ENCODE measurements at regions not wholly inside any gene's neighbourhood (a gene's known extent, or its start where the extent isn't known, plus 50 kb on each side); places are given as distances from the start of the nearest gene placed in this dataset.

DNA sequence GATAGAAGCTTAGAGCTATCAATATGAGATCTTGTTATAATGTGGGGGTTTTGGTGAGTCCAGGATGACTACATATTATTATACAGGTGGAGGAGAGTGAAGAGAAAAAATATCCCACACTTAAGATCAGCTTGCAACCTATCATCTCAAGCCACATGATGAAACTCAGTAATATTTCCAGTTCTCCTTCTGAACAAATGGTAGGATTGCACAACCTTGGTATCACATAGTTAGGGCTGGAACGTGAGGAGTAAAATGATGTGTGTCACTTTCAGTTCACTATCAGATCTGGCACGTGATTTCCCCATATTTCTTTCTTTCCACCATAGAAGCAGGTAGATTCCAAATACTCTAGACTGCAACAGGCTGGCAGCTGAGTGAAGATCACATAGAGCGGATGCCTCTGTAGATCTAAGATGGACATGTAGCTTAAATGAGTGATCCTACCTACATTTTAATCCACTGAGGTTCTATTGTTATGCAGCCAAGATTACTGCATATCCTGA, 150.6 kb upstream of the ANKRD50 start:
- H3K4me3 ChIP-seq (ENCODE audit: control insufficient read depth, low read depth, low read length), result no peak overlapping the region
- TF ChIP-seq, protein P1, sequence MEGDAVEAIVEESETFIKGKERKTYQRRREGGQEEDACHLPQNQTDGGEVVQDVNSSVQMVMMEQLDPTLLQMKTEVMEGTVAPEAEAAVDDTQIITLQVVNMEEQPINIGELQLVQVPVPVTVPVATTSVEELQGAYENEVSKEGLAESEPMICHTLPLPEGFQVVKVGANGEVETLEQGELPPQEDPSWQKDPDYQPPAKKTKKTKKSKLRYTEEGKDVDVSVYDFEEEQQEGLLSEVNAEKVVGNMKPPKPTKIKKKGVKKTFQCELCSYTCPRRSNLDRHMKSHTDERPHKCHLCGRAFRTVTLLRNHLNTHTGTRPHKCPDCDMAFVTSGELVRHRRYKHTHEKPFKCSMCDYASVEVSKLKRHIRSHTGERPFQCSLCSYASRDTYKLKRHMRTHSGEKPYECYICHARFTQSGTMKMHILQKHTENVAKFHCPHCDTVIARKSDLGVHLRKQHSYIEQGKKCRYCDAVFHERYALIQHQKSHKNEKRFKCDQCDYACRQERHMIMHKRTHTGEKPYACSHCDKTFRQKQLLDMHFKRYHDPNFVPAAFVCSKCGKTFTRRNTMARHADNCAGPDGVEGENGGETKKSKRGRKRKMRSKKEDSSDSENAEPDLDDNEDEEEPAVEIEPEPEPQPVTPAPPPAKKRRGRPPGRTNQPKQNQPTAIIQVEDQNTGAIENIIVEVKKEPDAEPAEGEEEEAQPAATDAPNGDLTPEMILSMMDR (IDR thresholded peaks at IDR 0.05; ENCODE audit: control insufficient read depth, insufficient read depth, low read depth, low read length, missing control alignments), result no peak
- DNase-seq (ENCODE audit: low read depth), result no peak

DNA sequence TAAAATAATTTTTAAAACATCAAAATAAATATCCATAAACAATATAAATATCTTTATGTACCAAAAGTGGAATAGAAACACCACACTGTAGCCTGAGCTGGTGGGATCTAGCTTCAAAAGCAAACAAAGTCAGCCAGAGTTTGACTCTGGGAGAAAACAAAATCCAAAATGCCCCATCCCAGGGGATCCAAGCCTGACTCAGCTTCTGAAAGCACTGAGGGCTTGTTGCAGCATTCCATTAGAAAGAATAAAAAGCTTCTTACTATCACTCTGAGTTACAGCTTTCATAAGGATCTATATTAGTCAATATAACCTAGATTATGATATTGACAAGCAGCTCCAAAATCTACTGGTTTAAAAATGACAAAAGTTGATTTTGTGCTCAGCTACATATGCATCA, 149.7 kb upstream of the ANKRD50 start:
- TF ChIP-seq, protein P1 (IDR thresholded peaks at IDR 0.05; ENCODE audit: control insufficient read depth, insufficient read depth, low read depth, low read length, missing control alignments), result no peak
- no peak overlapping the region for H3K4me3 ChIP-seq (ENCODE audit: control insufficient read depth, low read depth, low read length)
- DNase-seq (ENCODE audit: low read depth), result no peak

DNA sequence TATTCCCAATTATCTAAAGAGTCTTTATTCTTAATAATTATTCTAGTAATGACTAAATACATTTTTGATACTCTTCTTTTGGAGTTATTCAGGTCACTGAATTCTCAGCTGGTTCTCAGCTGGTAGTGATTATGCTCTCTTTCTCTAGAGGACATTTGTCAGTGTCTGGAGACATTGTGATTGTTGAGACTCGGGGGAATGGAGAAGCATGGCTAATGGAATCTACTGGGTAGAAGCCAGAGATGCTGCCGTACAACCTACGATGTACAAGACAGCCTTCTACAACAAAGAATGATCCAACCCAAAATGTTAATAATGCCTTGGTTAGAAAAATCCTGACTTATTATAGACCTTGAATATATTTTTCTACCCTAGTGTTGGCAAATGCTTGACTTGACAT, 149.2 kb upstream of the ANKRD50 start:
- TF ChIP-seq, protein P1 (IDR thresholded peaks at IDR 0.05; ENCODE audit: control insufficient read depth, insufficient read depth, low read depth, low read length, missing control alignments), result no peak
- DNase-seq (ENCODE audit: low read depth), result no peak
- no peak overlapping the region for H3K4me3 ChIP-seq (ENCODE audit: control insufficient read depth, low read depth, low read length)

DNA sequence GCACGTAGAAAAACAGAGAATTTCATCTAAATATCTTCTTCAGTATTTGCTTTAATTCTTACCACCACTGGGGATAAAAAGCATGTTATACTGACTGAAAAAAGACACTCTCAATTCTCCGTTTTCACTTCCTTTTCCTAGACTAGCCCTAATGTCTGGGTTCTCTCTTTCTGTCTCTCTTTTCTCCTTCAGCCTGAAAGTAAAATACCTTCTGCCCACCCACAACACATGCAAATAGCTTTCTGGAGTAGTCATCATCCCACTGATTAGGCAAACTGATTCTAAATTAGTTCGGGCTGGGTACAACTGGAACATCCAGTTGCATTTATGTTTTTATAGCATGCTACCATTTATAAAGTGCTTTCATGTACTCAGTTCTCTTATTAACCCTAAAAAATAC, 142.4 kb upstream of the ANKRD50 start:
- no peak overlapping the region for H3K4me3 ChIP-seq (ENCODE audit: control insufficient read depth, low read depth, low read length)
- TF ChIP-seq, protein P1 (IDR thresholded peaks at IDR 0.05; ENCODE audit: control insufficient read depth, insufficient read depth, low read depth, low read length, missing control alignments), result no peak
- peak; percentile 32 for DNase-seq (ENCODE audit: low read depth)

DNA sequence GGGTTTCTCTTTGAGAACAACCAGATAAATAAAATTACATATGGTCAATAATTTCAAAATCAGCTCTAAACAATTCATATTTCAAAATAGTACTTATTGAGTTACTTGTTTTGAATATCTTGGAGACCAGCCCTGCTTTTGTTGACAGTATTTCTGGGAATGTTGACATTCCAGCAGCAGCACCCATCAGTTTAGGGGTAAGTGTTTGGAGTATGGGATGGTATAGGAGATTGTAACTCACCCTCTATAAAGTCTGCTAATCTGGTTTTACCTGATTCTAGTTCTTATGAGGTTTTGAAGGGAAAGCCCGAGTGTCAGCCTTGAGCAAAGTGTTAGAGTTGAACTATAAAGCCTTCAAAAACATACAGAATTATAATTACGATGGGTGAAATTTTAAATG, 139.2 kb upstream of the ANKRD50 start:
- TF ChIP-seq, protein P1 (IDR thresholded peaks at IDR 0.05; ENCODE audit: control insufficient read depth, insufficient read depth, low read depth, low read length, missing control alignments), result no peak
- H3K4me3 ChIP-seq (ENCODE audit: control insufficient read depth, low read depth, low read length), result no peak overlapping the region
- no peak for DNase-seq (ENCODE audit: low read depth)

DNA sequence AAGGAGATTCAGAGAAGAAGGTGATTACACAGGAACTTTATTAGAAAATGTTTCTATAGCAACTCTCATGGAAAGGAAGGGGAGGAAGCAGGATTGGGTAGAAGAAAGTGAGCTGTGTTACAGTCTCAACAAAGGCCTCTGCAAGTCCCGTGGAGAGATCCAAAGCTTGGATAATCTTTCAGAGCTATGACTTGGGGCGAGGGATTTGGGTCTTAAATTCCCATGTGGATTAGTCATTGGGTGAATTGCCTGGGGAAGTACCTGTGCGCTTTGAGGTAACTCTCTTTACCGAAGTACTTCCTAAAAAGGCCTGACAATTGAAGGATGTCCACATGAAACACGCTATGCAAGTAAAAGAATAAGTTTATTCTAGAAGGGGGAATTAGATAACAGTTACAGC, 133.8 kb upstream of the ANKRD50 start:
- DNase-seq (ENCODE audit: low read depth), result no peak
- H3K4me3 ChIP-seq (ENCODE audit: control insufficient read depth, low read depth, low read length), result no peak overlapping the region
- TF ChIP-seq, protein P1 (IDR thresholded peaks at IDR 0.05; ENCODE audit: control insufficient read depth, insufficient read depth, low read depth, low read length, missing control alignments), result no peak

Data from AG09309 (cell line).